SU-DHL-6 (cell line): ENCODE measurements at regions not wholly inside any gene's neighbourhood (a gene's known extent, or its start where the extent isn't known, plus 50 kb on each side); places are given as distances from the start of the nearest gene placed in this dataset.

Experiments used
- H2AFZ ChIP-seq: fragments of 200-600 bp; sonication (generic); 2 replicates; pipeline ENCODE4 v1.6.1; 2014; ENCODE audit warnings: low read depth, mild to moderate bottlenecking, moderate library complexity, mixed read lengths, antibody characterized with exemption, low read length; ENCODE audit not compliant: severe bottlenecking
- H3F3A ChIP-seq: fragments of 200-600 bp; shearing (Covaris generic); 2 replicates; pipeline ENCODE4 v1.6.0; 2016; ENCODE audit warnings: antibody characterized with exemption, mild to moderate bottlenecking; ENCODE audit not compliant: insufficient read depth
- H3K27ac ChIP-seq: fragments of 200-600 bp; sonication (generic); 2 replicates; pipeline ENCODE4 v1.5.1; 2016; ENCODE audit warnings: low read depth, mild to moderate bottlenecking, low read length, moderate library complexity, mixed read lengths
- H3K27me3 ChIP-seq: fragments of 200-600 bp; sonication (generic), shearing (Covaris generic); 2 replicates; pipeline ENCODE4 v1.6.0; 2014; ENCODE audit warnings: mild to moderate bottlenecking, low read length
- H3K36me3 ChIP-seq: fragments of 200-600 bp; sonication (generic); 2 replicates; pipeline ENCODE4 v1.6.1; 2014; ENCODE audit warnings: mild to moderate bottlenecking, low read length, mixed read lengths
- H3K4me2 ChIP-seq: fragments of 300-600, 200-600 bp; shearing (Covaris generic), sonication (generic); 2 replicates; pipeline ENCODE4 v1.6.0; 2014; ENCODE audit warnings: low read length, low read depth, mild to moderate bottlenecking; ENCODE audit not compliant: poor library complexity, severe bottlenecking
- H3K4me3 ChIP-seq: fragments of 200-600 bp; sonication (generic); 2 replicates; pipeline ENCODE4 v1.5.1; 2014; ENCODE audit warnings: antibody characterized with exemption, low read length, mild to moderate bottlenecking, mixed read lengths; ENCODE audit not compliant: insufficient read depth, poor library complexity, severe bottlenecking
- H3K79me2 ChIP-seq: fragments of 200-600 bp; sonication (generic); 2 replicates; pipeline ENCODE4 v1.6.1; 2014; ENCODE audit warnings: mild to moderate bottlenecking, low read length, moderate library complexity; ENCODE audit not compliant: insufficient read depth
- H3K9ac ChIP-seq: fragments of 200-600 bp; sonication (generic); 2 replicates; pipeline ENCODE4 v1.7.0; 2014; ENCODE audit warnings: mild to moderate bottlenecking, low read length
- H3K9me2 ChIP-seq: fragments of 200-600 bp; sonication (generic); replicated peaks from 2 replicates; pipeline ENCODE4 v1.6.1; 2014; ENCODE audit warnings: low read length; ENCODE audit not compliant: insufficient read depth
- H3K9me3 ChIP-seq: fragments of 200-600 bp; sonication (generic); 2 replicates; pipeline ENCODE4 v1.6.1; 2014; ENCODE audit warnings: low read length, mixed read lengths; ENCODE audit not compliant: insufficient read depth
- H4K20me1 ChIP-seq: fragments of 200-600 bp; sonication (generic); 2 replicates; pipeline ENCODE4 v1.6.1; 2014; ENCODE audit warnings: low read depth, mild to moderate bottlenecking, antibody characterized with exemption, low read length, moderate library complexity, mixed read lengths
- CTCF ChIP-seq: fragments of 200-600 bp; sonication (generic); IDR thresholded peaks from one replicate; pipeline ENCODE4 v1.5.1; 2017; ENCODE audit warnings: antibody characterized with exemption, mild to moderate bottlenecking, low read length, moderate library complexity; ENCODE audit not compliant: insufficient read depth, poor library complexity, severe bottlenecking
- EZH2phosphoT487 ChIP-seq: fragments of 200-600 bp; sonication (generic), shearing (Covaris generic); conservative IDR thresholded peaks from 2 replicates; pipeline ENCODE4 v1.6.1; 2018; ENCODE audit warnings: mild to moderate bottlenecking, antibody characterized with exemption, low read length, moderate library complexity, mixed read lengths

GRCh38 chr3:182050932-182051331 lies 339.2 kb downstream of the SOX2 start:
- Histone ChIP-seq H3K9me3 (no peaks in the 10 kb centered on the region), H3F3A (no peaks in the 10 kb centered on the region), H4K20me1 (no peaks in the 10 kb centered on the region), H3K36me3 (no peaks in the 10 kb centered on the region), H3K4me2 (no peak overlapping the region), H3K9me2 (no peaks in the 10 kb centered on the region), H3K27ac (no peak overlapping the region), H3K4me3 (no peak overlapping the region), H3K79me2 (no peaks in the 10 kb centered on the region), H3K9ac (no peak overlapping the region), H3K27me3 (no peaks in the 10 kb centered on the region), H2AFZ (no peak overlapping the region)
- TF ChIP-seq CTCF (no peak), EZH2phosphoT487 (no peak)

- Histone ChIP-seq H2AFZ (no peak overlapping the region), H3K9me2 (no peaks in the 10 kb centered on the region), H3K9me3 (no peaks in the 10 kb centered on the region), H3K9ac (no peak overlapping the region), H3K27ac (no peak overlapping the region), H3K4me3 (no peak overlapping the region), H3K4me2 (no peak overlapping the region), H4K20me1 (no peaks in the 10 kb centered on the region), H3K36me3 (no peaks in the 10 kb centered on the region), H3K27me3 (no peaks in the 10 kb centered on the region), H3K79me2 (no peaks in the 10 kb centered on the region), H3F3A (no peaks in the 10 kb centered on the region)
- TF ChIP-seq EZH2phosphoT487 (no peak), CTCF (no peak)
These were observed 340.6 kb downstream of the SOX2 start for GRCh38 chr3:182052332-182052731.

- H3K27ac ChIP-seq, result no peak overlapping the region
- no peaks in the 10 kb centered on the region for H3K9me2 ChIP-seq
- no peak overlapping the region for H3K9ac ChIP-seq
- H3K36me3 ChIP-seq, result no peaks in the 10 kb centered on the region
- H3K9me3 ChIP-seq, result no peaks in the 10 kb centered on the region
- no peaks in the 10 kb centered on the region for H4K20me1 ChIP-seq
- H3F3A ChIP-seq, result no peaks in the 10 kb centered on the region
- no peak overlapping the region for H3K4me3 ChIP-seq
- no peak overlapping the region for H2AFZ ChIP-seq
- no peaks in the 10 kb centered on the region for H3K27me3 ChIP-seq
- no peak overlapping the region for H3K4me2 ChIP-seq
- H3K79me2 ChIP-seq, result no peaks in the 10 kb centered on the region
- no peak for TF ChIP-seq CTCF
- TF ChIP-seq EZH2phosphoT487, result no peak
These were observed 341.0 kb downstream of the SOX2 start for GRCh38 chr3:182052757-182053156.

- Histone ChIP-seq H3F3A (no peaks in the 10 kb centered on the region), H3K27ac (no peak overlapping the region), H3K27me3 (no peaks in the 10 kb centered on the region), H3K9me3 (no peaks in the 10 kb centered on the region), H4K20me1 (no peaks in the 10 kb centered on the region), H3K79me2 (no peaks in the 10 kb centered on the region), H3K9me2 (no peaks in the 10 kb centered on the region), H3K4me2 (no peak overlapping the region), H3K36me3 (no peaks in the 10 kb centered on the region), H3K4me3 (no peak overlapping the region), H2AFZ (no peak overlapping the region), H3K9ac (no peak overlapping the region)
- TF ChIP-seq EZH2phosphoT487 (no peak), CTCF (no peak)
These were observed 346.8 kb downstream of the SOX2 start for GRCh38 chr3:182058488-182058887.
